ENCODE measurements at regions not wholly inside any gene's neighbourhood (a gene's known extent, or its start where the extent isn't known, plus 50 kb on each side); places are given as distances from the start of the nearest gene placed in this dataset.

DNA sequence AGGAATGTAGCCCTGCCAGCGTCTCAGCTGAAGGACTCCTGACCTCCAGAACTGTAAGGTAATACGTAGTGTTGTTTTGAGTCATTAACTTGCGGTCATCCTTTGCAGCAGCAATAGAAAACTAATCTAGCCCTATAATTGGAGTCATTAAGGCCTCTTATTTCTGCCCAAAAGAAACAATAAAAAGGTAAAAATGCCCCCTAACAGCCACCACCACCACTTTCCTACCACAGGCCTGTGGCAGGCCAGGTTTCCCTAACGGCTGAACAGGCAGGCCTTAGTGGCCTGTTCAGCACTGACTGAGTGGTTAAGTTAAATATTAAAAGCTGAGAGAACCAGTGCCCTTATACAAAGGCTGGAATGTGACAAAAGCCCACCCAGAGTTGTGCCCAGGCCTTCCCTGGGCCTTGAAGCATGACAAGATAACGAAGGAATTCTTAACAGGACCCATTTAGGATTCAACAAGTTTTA, 286.5 kb upstream of the ERCC4 start:
- TF ChIP-seq, protein P1, sequence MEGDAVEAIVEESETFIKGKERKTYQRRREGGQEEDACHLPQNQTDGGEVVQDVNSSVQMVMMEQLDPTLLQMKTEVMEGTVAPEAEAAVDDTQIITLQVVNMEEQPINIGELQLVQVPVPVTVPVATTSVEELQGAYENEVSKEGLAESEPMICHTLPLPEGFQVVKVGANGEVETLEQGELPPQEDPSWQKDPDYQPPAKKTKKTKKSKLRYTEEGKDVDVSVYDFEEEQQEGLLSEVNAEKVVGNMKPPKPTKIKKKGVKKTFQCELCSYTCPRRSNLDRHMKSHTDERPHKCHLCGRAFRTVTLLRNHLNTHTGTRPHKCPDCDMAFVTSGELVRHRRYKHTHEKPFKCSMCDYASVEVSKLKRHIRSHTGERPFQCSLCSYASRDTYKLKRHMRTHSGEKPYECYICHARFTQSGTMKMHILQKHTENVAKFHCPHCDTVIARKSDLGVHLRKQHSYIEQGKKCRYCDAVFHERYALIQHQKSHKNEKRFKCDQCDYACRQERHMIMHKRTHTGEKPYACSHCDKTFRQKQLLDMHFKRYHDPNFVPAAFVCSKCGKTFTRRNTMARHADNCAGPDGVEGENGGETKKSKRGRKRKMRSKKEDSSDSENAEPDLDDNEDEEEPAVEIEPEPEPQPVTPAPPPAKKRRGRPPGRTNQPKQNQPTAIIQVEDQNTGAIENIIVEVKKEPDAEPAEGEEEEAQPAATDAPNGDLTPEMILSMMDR (IDR thresholded peaks at IDR 0.05; ENCODE audit: low read depth, low read length, missing input control), result no peak
- no peak for TF ChIP-seq EGR1 (IDR thresholded peaks at IDR 0.05; ENCODE audit: low read depth in 2 of 2)
- TF ChIP-seq, protein P2, sequence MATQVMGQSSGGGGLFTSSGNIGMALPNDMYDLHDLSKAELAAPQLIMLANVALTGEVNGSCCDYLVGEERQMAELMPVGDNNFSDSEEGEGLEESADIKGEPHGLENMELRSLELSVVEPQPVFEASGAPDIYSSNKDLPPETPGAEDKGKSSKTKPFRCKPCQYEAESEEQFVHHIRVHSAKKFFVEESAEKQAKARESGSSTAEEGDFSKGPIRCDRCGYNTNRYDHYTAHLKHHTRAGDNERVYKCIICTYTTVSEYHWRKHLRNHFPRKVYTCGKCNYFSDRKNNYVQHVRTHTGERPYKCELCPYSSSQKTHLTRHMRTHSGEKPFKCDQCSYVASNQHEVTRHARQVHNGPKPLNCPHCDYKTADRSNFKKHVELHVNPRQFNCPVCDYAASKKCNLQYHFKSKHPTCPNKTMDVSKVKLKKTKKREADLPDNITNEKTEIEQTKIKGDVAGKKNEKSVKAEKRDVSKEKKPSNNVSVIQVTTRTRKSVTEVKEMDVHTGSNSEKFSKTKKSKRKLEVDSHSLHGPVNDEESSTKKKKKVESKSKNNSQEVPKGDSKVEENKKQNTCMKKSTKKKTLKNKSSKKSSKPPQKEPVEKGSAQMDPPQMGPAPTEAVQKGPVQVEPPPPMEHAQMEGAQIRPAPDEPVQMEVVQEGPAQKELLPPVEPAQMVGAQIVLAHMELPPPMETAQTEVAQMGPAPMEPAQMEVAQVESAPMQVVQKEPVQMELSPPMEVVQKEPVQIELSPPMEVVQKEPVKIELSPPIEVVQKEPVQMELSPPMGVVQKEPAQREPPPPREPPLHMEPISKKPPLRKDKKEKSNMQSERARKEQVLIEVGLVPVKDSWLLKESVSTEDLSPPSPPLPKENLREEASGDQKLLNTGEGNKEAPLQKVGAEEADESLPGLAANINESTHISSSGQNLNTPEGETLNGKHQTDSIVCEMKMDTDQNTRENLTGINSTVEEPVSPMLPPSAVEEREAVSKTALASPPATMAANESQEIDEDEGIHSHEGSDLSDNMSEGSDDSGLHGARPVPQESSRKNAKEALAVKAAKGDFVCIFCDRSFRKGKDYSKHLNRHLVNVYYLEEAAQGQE (IDR thresholded peaks at IDR 0.05), result no peak
- TF ChIP-seq SP1 (IDR thresholded peaks at IDR 0.05), result no peak
- TF ChIP-seq GABPA (IDR thresholded peaks at IDR 0.05 in 1 of 2, conservative IDR thresholded peaks at IDR 0.05 in 1 of 2), result no peak
- no peak for TF ChIP-seq NR2F2 (IDR thresholded peaks at IDR 0.05)
- TF ChIP-seq TAF1 (conservative IDR thresholded peaks at IDR 0.05), result no peak
- no peak for TF ChIP-seq JUND (IDR thresholded peaks at IDR 0.05)
- no peak for TF ChIP-seq RAD21 (IDR thresholded peaks at IDR 0.05)
- TF ChIP-seq, protein P3, sequence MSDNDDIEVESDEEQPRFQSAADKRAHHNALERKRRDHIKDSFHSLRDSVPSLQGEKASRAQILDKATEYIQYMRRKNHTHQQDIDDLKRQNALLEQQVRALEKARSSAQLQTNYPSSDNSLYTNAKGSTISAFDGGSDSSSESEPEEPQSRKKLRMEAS (IDR thresholded peaks at IDR 0.05), result no peak
- TF ChIP-seq, protein P4, sequence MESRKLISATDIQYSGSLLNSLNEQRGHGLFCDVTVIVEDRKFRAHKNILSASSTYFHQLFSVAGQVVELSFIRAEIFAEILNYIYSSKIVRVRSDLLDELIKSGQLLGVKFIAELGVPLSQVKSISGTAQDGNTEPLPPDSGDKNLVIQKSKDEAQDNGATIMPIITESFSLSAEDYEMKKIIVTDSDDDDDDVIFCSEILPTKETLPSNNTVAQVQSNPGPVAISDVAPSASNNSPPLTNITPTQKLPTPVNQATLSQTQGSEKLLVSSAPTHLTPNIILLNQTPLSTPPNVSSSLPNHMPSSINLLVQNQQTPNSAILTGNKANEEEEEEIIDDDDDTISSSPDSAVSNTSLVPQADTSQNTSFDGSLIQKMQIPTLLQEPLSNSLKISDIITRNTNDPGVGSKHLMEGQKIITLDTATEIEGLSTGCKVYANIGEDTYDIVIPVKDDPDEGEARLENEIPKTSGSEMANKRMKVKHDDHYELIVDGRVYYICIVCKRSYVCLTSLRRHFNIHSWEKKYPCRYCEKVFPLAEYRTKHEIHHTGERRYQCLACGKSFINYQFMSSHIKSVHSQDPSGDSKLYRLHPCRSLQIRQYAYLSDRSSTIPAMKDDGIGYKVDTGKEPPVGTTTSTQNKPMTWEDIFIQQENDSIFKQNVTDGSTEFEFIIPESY (IDR thresholded peaks at IDR 0.05), result no peak
- no peak for TF ChIP-seq YY1 (IDR thresholded peaks at IDR 0.05)
- TF ChIP-seq HNF4A (conservative IDR thresholded peaks at IDR 0.05), result no peak
- TF ChIP-seq, protein P5, sequence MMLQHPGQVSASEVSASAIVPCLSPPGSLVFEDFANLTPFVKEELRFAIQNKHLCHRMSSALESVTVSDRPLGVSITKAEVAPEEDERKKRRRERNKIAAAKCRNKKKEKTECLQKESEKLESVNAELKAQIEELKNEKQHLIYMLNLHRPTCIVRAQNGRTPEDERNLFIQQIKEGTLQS (IDR thresholded peaks at IDR 0.05), result no peak

Data from liver (tissue), 3 donors.